ENCODE measurements at regions not wholly inside any gene's neighbourhood (a gene's known extent, or its start where the extent isn't known, plus 50 kb on each side); places are given as distances from the start of the nearest gene placed in this dataset.

- DNase-seq = no peak
- Histone ChIP-seq H3K9me3 (ENCODE audit: control insufficient read depth, low read depth, low read length) (no peaks in the 10 kb centered on the region), H3K4me1 (ENCODE audit: control insufficient read depth, insufficient read depth, low read length) (no peaks in the 10 kb centered on the region), H3K27me3 (ENCODE audit: control insufficient read depth, insufficient read depth, low read length) (no peaks in the 10 kb centered on the region), H3K4me3 (ENCODE audit: low read length) (no peak overlapping the region), H3K36me3 (ENCODE audit: control insufficient read depth, insufficient read depth, low read length) (no peaks in the 10 kb centered on the region), H3K27ac (ENCODE audit: low read length) (no peak overlapping the region)
- no CpG with 5 or more reads among the region's 1 CpG for WGBS (ENCODE audit: insufficient coverage, low lambda C conversion rate)
Observed at GRCh38 chr16:13559624-13560023, 360.3 kb upstream of the ERCC4 start.

- Histone ChIP-seq H3K36me3 (ENCODE audit: control insufficient read depth, insufficient read depth, low read length) (no peaks in the 10 kb centered on the region), H3K4me1 (ENCODE audit: control insufficient read depth, insufficient read depth, low read length) (no peaks in the 10 kb centered on the region), H3K9me3 (ENCODE audit: control insufficient read depth, low read depth, low read length) (no peaks in the 10 kb centered on the region), H3K27me3 (ENCODE audit: control insufficient read depth, insufficient read depth, low read length) (no peaks in the 10 kb centered on the region), H3K4me3 (ENCODE audit: low read length) (no peak overlapping the region), H3K27ac (ENCODE audit: low read length) (no peak overlapping the region)
- 86% methylated on average over 1 of the region's 5 CpGs for whole genome bisulfite sequencing (ENCODE audit: insufficient coverage, low lambda C conversion rate)
- no peak for DNase-seq
Observed at GRCh38 chr16:13560151-13560550, 359.8 kb upstream of the ERCC4 start.

GRCh38 chr16:13561291-13562070, 358.5 kb upstream of the ERCC4 start:
- no peak overlapping the region for H3K27ac ChIP-seq (ENCODE audit: low read length)
- no peaks in the 10 kb centered on the region for H3K36me3 ChIP-seq (ENCODE audit: control insufficient read depth, insufficient read depth, low read length)
- H3K4me1 ChIP-seq (ENCODE audit: control insufficient read depth, insufficient read depth, low read length) = no peaks in the 10 kb centered on the region
- DNase-seq = no peak
- H3K27me3 ChIP-seq (ENCODE audit: control insufficient read depth, insufficient read depth, low read length) = no peaks in the 10 kb centered on the region
- no peak overlapping the region for H3K4me3 ChIP-seq (ENCODE audit: low read length)
- WGBS (ENCODE audit: insufficient coverage, low lambda C conversion rate) = no CpG with 5 or more reads among the region's 10 CpGs
- H3K9me3 ChIP-seq (ENCODE audit: control insufficient read depth, low read depth, low read length) = no peaks in the 10 kb centered on the region

- H3K27me3 ChIP-seq (ENCODE audit: control insufficient read depth, insufficient read depth, low read length) = no peaks in the 10 kb centered on the region
- H3K4me1 ChIP-seq (ENCODE audit: control insufficient read depth, insufficient read depth, low read length) = peaks cover 15% of the 10 kb centered on the region
- no CpG with 5 or more reads among the region's 5 CpGs for WGBS (ENCODE audit: insufficient coverage, low lambda C conversion rate)
- no peak for DNase-seq
- H3K9me3 ChIP-seq (ENCODE audit: control insufficient read depth, low read depth, low read length) = no peaks in the 10 kb centered on the region
- H3K4me3 ChIP-seq (ENCODE audit: low read length) = no peak overlapping the region
- H3K27ac ChIP-seq (ENCODE audit: low read length) = no peak overlapping the region
- no peaks in the 10 kb centered on the region for H3K36me3 ChIP-seq (ENCODE audit: control insufficient read depth, insufficient read depth, low read length)
Observed at GRCh38 chr16:13568803-13569202, 351.2 kb upstream of the ERCC4 start.

GRCh38 chr16:13569986-13570385, 350.0 kb upstream of the ERCC4 start:
- no CpG with 5 or more reads among the region's 4 CpGs for WGBS (ENCODE audit: insufficient coverage, low lambda C conversion rate)
- Histone ChIP-seq H3K36me3 (ENCODE audit: control insufficient read depth, insufficient read depth, low read length) (no peaks in the 10 kb centered on the region), H3K4me1 (ENCODE audit: control insufficient read depth, insufficient read depth, low read length) (peaks cover 16% of the 10 kb centered on the region), H3K27ac (ENCODE audit: low read length) (no peak overlapping the region), H3K4me3 (ENCODE audit: low read length) (no peak overlapping the region), H3K27me3 (ENCODE audit: control insufficient read depth, insufficient read depth, low read length) (no peaks in the 10 kb centered on the region), H3K9me3 (ENCODE audit: control insufficient read depth, low read depth, low read length) (no peaks in the 10 kb centered on the region)
- DNase-seq = no peak

GRCh38 chr16:13571036-13571435, 348.9 kb upstream of the ERCC4 start:
- Histone ChIP-seq H3K9me3 (ENCODE audit: control insufficient read depth, low read depth, low read length) (no peaks in the 10 kb centered on the region), H3K4me1 (ENCODE audit: control insufficient read depth, insufficient read depth, low read length) (peaks cover 16% of the 10 kb centered on the region), H3K27me3 (ENCODE audit: control insufficient read depth, insufficient read depth, low read length) (no peaks in the 10 kb centered on the region), H3K27ac (ENCODE audit: low read length) (peak overlapping the region; percentile 62), H3K36me3 (ENCODE audit: control insufficient read depth, insufficient read depth, low read length) (no peaks in the 10 kb centered on the region), H3K4me3 (ENCODE audit: low read length) (no peak overlapping the region)
- peak; percentile 41 to 75 for DNase-seq
- 0% methylated on average over 1 of the region's 7 CpGs for WGBS (ENCODE audit: insufficient coverage, low lambda C conversion rate)

- no peaks in the 10 kb centered on the region for H3K27me3 ChIP-seq (ENCODE audit: control insufficient read depth, insufficient read depth, low read length)
- H3K9me3 ChIP-seq (ENCODE audit: control insufficient read depth, low read depth, low read length) = no peaks in the 10 kb centered on the region
- no peak overlapping the region for H3K4me3 ChIP-seq (ENCODE audit: low read length)
- H3K4me1 ChIP-seq (ENCODE audit: control insufficient read depth, insufficient read depth, low read length) = peaks cover 16% of the 10 kb centered on the region
- H3K27ac ChIP-seq (ENCODE audit: low read length) = peak overlapping the region; percentile 36
- H3K36me3 ChIP-seq (ENCODE audit: control insufficient read depth, insufficient read depth, low read length) = no peaks in the 10 kb centered on the region
- DNase-seq = peak; percentile 15 to 47
- WGBS (ENCODE audit: insufficient coverage, low lambda C conversion rate) = 92% methylated on average over 2 of the region's 3 CpGs
Observed at GRCh38 chr16:13573903-13574302, 346.1 kb upstream of the ERCC4 start.

- Histone ChIP-seq H3K9me3 (ENCODE audit: control insufficient read depth, low read depth, low read length) (no peaks in the 10 kb centered on the region), H3K36me3 (ENCODE audit: control insufficient read depth, insufficient read depth, low read length) (no peaks in the 10 kb centered on the region), H3K27ac (ENCODE audit: low read length) (no peak overlapping the region), H3K27me3 (ENCODE audit: control insufficient read depth, insufficient read depth, low read length) (no peaks in the 10 kb centered on the region), H3K4me1 (ENCODE audit: control insufficient read depth, insufficient read depth, low read length) (no peaks in the 10 kb centered on the region), H3K4me3 (ENCODE audit: low read length) (no peak overlapping the region)
- no CpG with 5 or more reads among the region's 1 CpG for WGBS (ENCODE audit: insufficient coverage, low lambda C conversion rate)
- no peak for DNase-seq
Observed at GRCh38 chr16:13586051-13586450, 333.9 kb upstream of the ERCC4 start.

GRCh38 chr16:13587181-13587580, 332.8 kb upstream of the ERCC4 start:
- H3K27ac ChIP-seq (ENCODE audit: low read length) = no peak overlapping the region
- no peaks in the 10 kb centered on the region for H3K4me1 ChIP-seq (ENCODE audit: control insufficient read depth, insufficient read depth, low read length)
- H3K27me3 ChIP-seq (ENCODE audit: control insufficient read depth, insufficient read depth, low read length) = no peaks in the 10 kb centered on the region
- H3K36me3 ChIP-seq (ENCODE audit: control insufficient read depth, insufficient read depth, low read length) = no peaks in the 10 kb centered on the region
- H3K9me3 ChIP-seq (ENCODE audit: control insufficient read depth, low read depth, low read length) = no peaks in the 10 kb centered on the region
- WGBS (ENCODE audit: insufficient coverage, low lambda C conversion rate) = no CpG with 5 or more reads among the region's 1 CpG
- DNase-seq = no peak
- no peak overlapping the region for H3K4me3 ChIP-seq (ENCODE audit: low read length)

- DNase-seq = no peak
- H3K4me1 ChIP-seq (ENCODE audit: control insufficient read depth, insufficient read depth, low read length) = no peaks in the 10 kb centered on the region
- H3K4me3 ChIP-seq (ENCODE audit: low read length) = no peak overlapping the region
- H3K27me3 ChIP-seq (ENCODE audit: control insufficient read depth, insufficient read depth, low read length) = no peaks in the 10 kb centered on the region
- H3K36me3 ChIP-seq (ENCODE audit: control insufficient read depth, insufficient read depth, low read length) = no peaks in the 10 kb centered on the region
- no peaks in the 10 kb centered on the region for H3K9me3 ChIP-seq (ENCODE audit: control insufficient read depth, low read depth, low read length)
- no CpG with 5 or more reads among the region's 3 CpGs for WGBS (ENCODE audit: insufficient coverage, low lambda C conversion rate)
- no peak overlapping the region for H3K27ac ChIP-seq (ENCODE audit: low read length)
Observed at GRCh38 chr16:13594823-13595222, 325.1 kb upstream of the ERCC4 start.

- WGBS (ENCODE audit: insufficient coverage, low lambda C conversion rate) = no CpG with 5 or more reads among the region's 25 CpGs
- no peaks in the 10 kb centered on the region for H3K9me3 ChIP-seq (ENCODE audit: control insufficient read depth, low read depth, low read length)
- DNase-seq = no peak
Observed at GRCh38 chr16:13606804-13607203, 313.1 kb upstream of the ERCC4 start.

More at GRCh38 chr16:13606804-13607203, 313.1 kb upstream of the ERCC4 start:
- Histone ChIP-seq H3K36me3 (ENCODE audit: control insufficient read depth, insufficient read depth, low read length) (no peaks in the 10 kb centered on the region), H3K4me3 (ENCODE audit: low read length) (no peak overlapping the region), H3K27ac (ENCODE audit: low read length) (no peak overlapping the region), H3K4me1 (ENCODE audit: control insufficient read depth, insufficient read depth, low read length) (no peaks in the 10 kb centered on the region), H3K27me3 (ENCODE audit: control insufficient read depth, insufficient read depth, low read length) (no peaks in the 10 kb centered on the region)
